ENCODE measurements at regions not wholly inside any gene's neighbourhood (a gene's known extent, or its start where the extent isn't known, plus 50 kb on each side); places are given as distances from the start of the nearest gene placed in this dataset.

- Histone ChIP-seq H3K4me1 (no peaks in the 10 kb centered on the region), H3K4me3 (no peak overlapping the region), H3K36me3 (no peaks in the 10 kb centered on the region), H3K27ac (no peak overlapping the region), H3K27me3 (no peaks in the 10 kb centered on the region), H3K9me3 (peaks cover 0 to 4% (median 0%) of the 10 kb centered on the region in 4 donors)
- ATAC-seq, result no peak
- TF ChIP-seq, protein P1, sequence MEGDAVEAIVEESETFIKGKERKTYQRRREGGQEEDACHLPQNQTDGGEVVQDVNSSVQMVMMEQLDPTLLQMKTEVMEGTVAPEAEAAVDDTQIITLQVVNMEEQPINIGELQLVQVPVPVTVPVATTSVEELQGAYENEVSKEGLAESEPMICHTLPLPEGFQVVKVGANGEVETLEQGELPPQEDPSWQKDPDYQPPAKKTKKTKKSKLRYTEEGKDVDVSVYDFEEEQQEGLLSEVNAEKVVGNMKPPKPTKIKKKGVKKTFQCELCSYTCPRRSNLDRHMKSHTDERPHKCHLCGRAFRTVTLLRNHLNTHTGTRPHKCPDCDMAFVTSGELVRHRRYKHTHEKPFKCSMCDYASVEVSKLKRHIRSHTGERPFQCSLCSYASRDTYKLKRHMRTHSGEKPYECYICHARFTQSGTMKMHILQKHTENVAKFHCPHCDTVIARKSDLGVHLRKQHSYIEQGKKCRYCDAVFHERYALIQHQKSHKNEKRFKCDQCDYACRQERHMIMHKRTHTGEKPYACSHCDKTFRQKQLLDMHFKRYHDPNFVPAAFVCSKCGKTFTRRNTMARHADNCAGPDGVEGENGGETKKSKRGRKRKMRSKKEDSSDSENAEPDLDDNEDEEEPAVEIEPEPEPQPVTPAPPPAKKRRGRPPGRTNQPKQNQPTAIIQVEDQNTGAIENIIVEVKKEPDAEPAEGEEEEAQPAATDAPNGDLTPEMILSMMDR (IDR thresholded peaks at IDR 0.05), result no peak
- TF ChIP-seq POLR2A (IDR thresholded peaks at IDR 0.05), result no peak
- WGBS (ENCODE audit: insufficient coverage, low coverage, low lambda C conversion rate, missing lambda C conversion rate), result 100% methylated on average over 1 of the region's 2 CpGs
- intact Hi-C loops (cut with DNase I), result no loop called here
- no peak for DNase-seq
These were observed 260.2 kb downstream of the STK31 start for GRCh38 chr7:23970193-23970592.

GRCh38 chr7:23971031-23971430 lies 261.0 kb downstream of the STK31 start:
- DNase-seq, result no peak
- Histone ChIP-seq H3K4me3 (no peak overlapping the region), H3K36me3 (no peaks in the 10 kb centered on the region), H3K9me3 (peaks cover 0 to 4% (median 0%) of the 10 kb centered on the region in 4 donors), H3K27me3 (no peaks in the 10 kb centered on the region), H3K27ac (no peak overlapping the region), H3K4me1 (no peaks in the 10 kb centered on the region)
- WGBS (ENCODE audit: insufficient coverage, low coverage, low lambda C conversion rate, missing lambda C conversion rate), result 68% methylated on average over 3 of the region's 3 CpGs
- intact Hi-C loops (cut with DNase I), result no loop called here
- ATAC-seq, result no peak
- TF ChIP-seq POLR2A (IDR thresholded peaks at IDR 0.05), result no peak
- TF ChIP-seq, protein P1 (IDR thresholded peaks at IDR 0.05), result no peak

GRCh38 chr7:23972057-23972456 lies 262.0 kb downstream of the STK31 start:
- no peak overlapping the region for H3K27ac ChIP-seq
- intact Hi-C loops (cut with DNase I), result no loop called here
- H3K36me3 ChIP-seq, result no peaks in the 10 kb centered on the region
- no peak for ATAC-seq
- H3K4me1 ChIP-seq, result no peaks in the 10 kb centered on the region
- 92% methylated on average over 3 of the region's 3 CpGs for WGBS (ENCODE audit: insufficient coverage, low coverage, low lambda C conversion rate, missing lambda C conversion rate)
- DNase-seq, result no peak
- peaks cover 0 to 4% (median 0%) of the 10 kb centered on the region in 4 donors for H3K9me3 ChIP-seq
- H3K4me3 ChIP-seq, result no peak overlapping the region
- no peak for TF ChIP-seq POLR2A (IDR thresholded peaks at IDR 0.05)
- TF ChIP-seq, protein P1 (IDR thresholded peaks at IDR 0.05), result no peak
- no peaks in the 10 kb centered on the region for H3K27me3 ChIP-seq

GRCh38 chr7:23973264-23973663 lies 263.2 kb downstream of the STK31 start:
- no peak for DNase-seq
- Histone ChIP-seq H3K27ac (no peak overlapping the region), H3K27me3 (no peaks in the 10 kb centered on the region), H3K36me3 (no peaks in the 10 kb centered on the region), H3K9me3 (peaks cover 0 to 4% (median 0%) of the 10 kb centered on the region in 4 donors), H3K4me1 (no peaks in the 10 kb centered on the region), H3K4me3 (no peak overlapping the region)
- ATAC-seq, result no peak
- WGBS (ENCODE audit: insufficient coverage, low coverage, low lambda C conversion rate, missing lambda C conversion rate), result 41% methylated on average over 3 of the region's 3 CpGs
- TF ChIP-seq, protein P1 (IDR thresholded peaks at IDR 0.05), result no peak
- no peak for TF ChIP-seq POLR2A (IDR thresholded peaks at IDR 0.05)
- intact Hi-C loops (cut with DNase I), result no loop called here

GRCh38 chr7:23980081-23980480 lies 270.1 kb downstream of the STK31 start:
- ATAC-seq (no peak), DNase-seq (no peak)
- Histone ChIP-seq H3K36me3 (no peaks in the 10 kb centered on the region), H3K9me3 (no peaks in the 10 kb centered on the region), H3K27ac (no peak overlapping the region), H3K27me3 (no peaks in the 10 kb centered on the region), H3K4me1 (no peaks in the 10 kb centered on the region), H3K4me3 (no peak overlapping the region)
- intact Hi-C loops (cut with DNase I), result no loop called here
- TF ChIP-seq, protein P1 (IDR thresholded peaks at IDR 0.05), result no peak
- no peak for TF ChIP-seq POLR2A (IDR thresholded peaks at IDR 0.05)
